ENCODE measurements at regions not wholly inside any gene's neighbourhood (a gene's known extent, or its start where the extent isn't known, plus 50 kb on each side); places are given as distances from the start of the nearest gene placed in this dataset.

DNA sequence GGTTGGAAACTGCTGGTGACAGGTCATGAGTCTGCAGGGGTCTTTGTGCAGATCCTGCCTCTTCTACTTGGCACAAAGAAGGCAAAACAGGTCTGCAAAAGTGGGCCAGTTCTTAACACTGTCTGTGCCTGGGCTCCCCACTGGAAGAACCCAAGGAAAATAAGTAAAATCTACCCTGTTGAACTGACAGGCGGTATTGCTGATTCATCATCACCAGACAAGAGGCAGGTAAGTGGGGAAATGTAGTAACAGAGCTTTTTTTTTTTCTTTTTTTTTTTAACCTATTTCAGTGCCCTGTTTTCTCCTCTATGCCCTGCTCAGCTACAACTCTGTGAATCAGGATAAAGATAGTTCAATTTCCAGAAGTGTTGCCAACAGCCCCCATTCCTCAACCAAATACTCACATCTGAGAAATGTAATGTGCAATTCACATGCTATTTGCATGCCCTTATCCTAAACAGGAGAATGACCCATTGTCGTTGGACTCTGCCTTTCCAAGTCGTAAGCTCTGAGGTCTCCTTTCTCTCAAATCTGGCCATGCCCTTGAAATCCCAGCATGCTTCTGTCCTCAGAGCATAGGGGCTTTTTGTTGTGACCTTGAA lies 237.0 kb downstream of the SOX9 start:
- Mint-ChIP-seq H3K4me3 (no peak overlapping the region), H3K9me3 (ENCODE audit: insufficient read depth) (peaks cover 4% of the 10 kb centered on the region), H3K27ac (no peak overlapping the region), H3K4me1 (ENCODE audit: low read depth) (no peaks in the 10 kb centered on the region), H3K36me3 (ENCODE audit: low read depth) (no peaks in the 10 kb centered on the region), H3K27me3 (ENCODE audit: low read depth) (no peaks in the 10 kb centered on the region)
- ATAC-seq: no peak
- POLR2A ChIA-PET: no interaction called here
- no peak for DNase-seq
- CTCF ChIA-PET: no interaction called here

DNA sequence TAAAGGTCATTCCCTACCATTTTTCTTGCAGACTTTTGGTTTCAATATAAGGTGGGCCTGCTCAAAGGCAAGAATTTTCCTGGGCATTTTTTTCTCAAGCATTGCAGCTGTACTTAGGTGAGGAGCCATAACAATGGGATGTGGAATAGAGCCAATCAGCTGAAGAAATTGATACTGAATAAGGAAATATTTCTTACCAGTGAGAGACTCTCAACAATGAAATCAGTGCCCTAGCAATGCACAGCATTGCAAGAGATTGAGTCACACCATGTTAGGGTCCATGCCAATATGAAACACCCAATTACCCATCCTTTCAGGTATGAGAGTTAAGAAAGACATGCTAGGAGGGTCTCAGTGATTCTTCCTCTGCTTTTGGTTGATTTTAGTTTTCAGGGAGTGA lies 237.6 kb downstream of the SOX9 start:
- POLR2A ChIA-PET: no interaction called here

DNA sequence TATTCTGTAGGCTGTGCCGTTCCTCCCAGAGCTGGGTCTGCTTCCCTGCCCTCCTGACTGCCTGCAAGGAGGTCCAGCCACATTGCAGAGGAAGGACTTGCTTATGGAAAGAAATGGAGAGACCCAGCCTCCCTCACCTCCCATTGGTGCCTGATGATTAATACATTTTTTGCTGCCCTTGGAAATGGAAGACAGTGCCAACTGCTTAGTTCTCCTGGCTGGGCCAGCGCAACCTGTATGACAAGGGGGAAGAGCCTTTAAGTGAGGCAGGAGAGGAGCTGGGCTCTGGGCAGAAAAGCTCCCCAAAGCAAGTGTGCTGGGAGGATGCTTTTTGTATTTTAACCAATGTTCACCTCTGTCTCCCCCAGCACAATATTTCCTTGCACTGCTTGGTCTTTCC lies 238.5 kb downstream of the SOX9 start:
- no peaks in the 10 kb centered on the region for H3K27me3 Mint-ChIP-seq (ENCODE audit: low read depth)
- CTCF ChIA-PET: no interaction called here
- POLR2A ChIA-PET: no interaction called here
- H3K27ac Mint-ChIP-seq: no peak overlapping the region
- no peak overlapping the region for H3K4me3 Mint-ChIP-seq
- H3K9me3 Mint-ChIP-seq (ENCODE audit: insufficient read depth): no peaks in the 10 kb centered on the region
- H3K4me1 Mint-ChIP-seq (ENCODE audit: low read depth): no peaks in the 10 kb centered on the region
- DNase-seq (no peak), ATAC-seq (no peak)
- H3K36me3 Mint-ChIP-seq (ENCODE audit: low read depth): no peaks in the 10 kb centered on the region

More for the DNA sequence above, 237.6 kb downstream of the SOX9 start:
- Mint-ChIP-seq H3K9me3 (ENCODE audit: insufficient read depth) (peaks cover 4% of the 10 kb centered on the region), H3K27me3 (ENCODE audit: low read depth) (no peaks in the 10 kb centered on the region), H3K4me1 (ENCODE audit: low read depth) (no peaks in the 10 kb centered on the region), H3K27ac (no peak overlapping the region), H3K4me3 (no peak overlapping the region), H3K36me3 (ENCODE audit: low read depth) (no peaks in the 10 kb centered on the region)
- no peak for ATAC-seq
- no peak for DNase-seq
- CTCF ChIA-PET: no interaction called here

DNA sequence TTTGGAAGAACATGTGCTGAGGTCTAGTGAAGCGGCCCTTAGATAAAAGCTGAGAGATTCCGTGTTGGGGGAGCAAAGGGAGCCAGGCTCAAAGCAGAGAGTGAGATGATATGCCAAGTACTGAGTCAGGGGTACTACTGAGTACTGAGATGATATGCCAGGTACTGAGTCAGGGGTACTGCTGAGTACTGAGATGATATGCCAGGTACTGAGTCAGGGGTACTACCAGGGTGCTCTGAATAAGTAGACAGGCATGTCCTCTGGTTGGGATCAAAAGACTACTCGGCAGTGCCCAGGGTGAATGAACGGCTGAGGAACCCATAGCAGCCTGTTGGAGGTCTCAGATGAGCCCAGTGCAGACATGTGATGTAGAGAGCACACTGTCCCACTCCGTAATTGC lies 239.0 kb downstream of the SOX9 start:
- Mint-ChIP-seq H3K36me3 (ENCODE audit: low read depth) (no peaks in the 10 kb centered on the region), H3K4me1 (ENCODE audit: low read depth) (no peaks in the 10 kb centered on the region), H3K27ac (no peak overlapping the region), H3K27me3 (ENCODE audit: low read depth) (no peaks in the 10 kb centered on the region), H3K9me3 (ENCODE audit: insufficient read depth) (no peaks in the 10 kb centered on the region), H3K4me3 (no peak overlapping the region)
- POLR2A ChIA-PET: no interaction called here
- no peak for DNase-seq
- CTCF ChIA-PET: no interaction called here
- no peak for ATAC-seq

DNA sequence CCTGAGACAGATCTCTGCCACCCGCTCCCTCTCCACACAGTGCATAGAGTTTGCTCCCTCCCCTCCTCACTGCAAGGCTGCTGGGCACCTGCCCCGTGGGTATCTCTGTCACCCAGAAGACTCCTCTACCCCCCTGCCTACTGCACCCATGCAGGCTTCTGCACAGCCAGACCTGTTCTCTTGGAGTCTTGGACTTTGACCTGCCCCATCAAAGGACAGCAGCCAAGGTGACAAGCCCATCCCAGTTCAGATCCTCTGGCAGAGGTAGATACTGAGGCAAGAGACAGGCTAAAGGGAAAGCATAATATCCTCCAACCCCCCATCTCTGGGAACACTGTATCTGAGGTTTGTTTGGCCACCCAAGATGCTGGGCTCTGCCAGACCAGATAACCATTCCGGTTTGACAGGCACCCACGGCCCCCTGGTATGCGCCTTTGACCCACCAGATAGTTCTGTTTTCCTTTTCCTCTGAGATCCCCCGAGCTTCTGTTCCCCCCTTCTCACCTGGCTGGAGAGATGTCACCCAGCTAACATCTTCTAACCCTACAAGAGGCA lies 239.6 kb downstream of the SOX9 start:
- Mint-ChIP-seq H3K27ac (no peak overlapping the region), H3K36me3 (ENCODE audit: low read depth) (no peaks in the 10 kb centered on the region), H3K4me3 (no peak overlapping the region), H3K9me3 (ENCODE audit: insufficient read depth) (no peaks in the 10 kb centered on the region), H3K27me3 (ENCODE audit: low read depth) (no peaks in the 10 kb centered on the region), H3K4me1 (ENCODE audit: low read depth) (no peaks in the 10 kb centered on the region)
- no peak for DNase-seq
- ChIA-PET POLR2A (no interaction called here), CTCF (no interaction called here)
- no peak for ATAC-seq

DNA sequence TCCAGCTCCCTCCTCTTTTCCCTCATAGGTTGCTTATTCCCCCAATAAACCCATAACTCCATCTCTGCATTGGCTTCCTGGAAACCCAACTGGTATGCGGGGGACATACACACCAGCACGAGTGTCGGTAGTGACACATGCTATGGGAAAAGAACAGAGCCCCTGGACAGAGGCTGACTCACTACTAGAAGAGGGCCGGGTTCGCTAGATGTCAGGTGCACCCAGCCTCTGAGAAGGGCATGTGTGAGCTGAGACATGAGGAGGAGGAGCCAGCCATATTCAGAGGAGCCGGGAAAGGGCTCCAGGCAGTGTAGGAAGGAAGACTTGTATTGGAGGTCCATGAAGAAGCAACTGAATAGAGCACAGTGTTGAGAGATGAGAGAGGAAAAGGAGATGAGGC lies 241.1 kb downstream of the SOX9 start:
- H3K27me3 Mint-ChIP-seq (ENCODE audit: low read depth): no peaks in the 10 kb centered on the region
- H3K27ac Mint-ChIP-seq: no peak overlapping the region
- POLR2A ChIA-PET: no interaction called here
- ATAC-seq (no peak), DNase-seq (no peak)
- no peak overlapping the region for H3K4me3 Mint-ChIP-seq
- H3K4me1 Mint-ChIP-seq (ENCODE audit: low read depth): no peaks in the 10 kb centered on the region
- no peaks in the 10 kb centered on the region for H3K9me3 Mint-ChIP-seq (ENCODE audit: insufficient read depth)
- CTCF ChIA-PET: no interaction called here
- no peaks in the 10 kb centered on the region for H3K36me3 Mint-ChIP-seq (ENCODE audit: low read depth)

DNA sequence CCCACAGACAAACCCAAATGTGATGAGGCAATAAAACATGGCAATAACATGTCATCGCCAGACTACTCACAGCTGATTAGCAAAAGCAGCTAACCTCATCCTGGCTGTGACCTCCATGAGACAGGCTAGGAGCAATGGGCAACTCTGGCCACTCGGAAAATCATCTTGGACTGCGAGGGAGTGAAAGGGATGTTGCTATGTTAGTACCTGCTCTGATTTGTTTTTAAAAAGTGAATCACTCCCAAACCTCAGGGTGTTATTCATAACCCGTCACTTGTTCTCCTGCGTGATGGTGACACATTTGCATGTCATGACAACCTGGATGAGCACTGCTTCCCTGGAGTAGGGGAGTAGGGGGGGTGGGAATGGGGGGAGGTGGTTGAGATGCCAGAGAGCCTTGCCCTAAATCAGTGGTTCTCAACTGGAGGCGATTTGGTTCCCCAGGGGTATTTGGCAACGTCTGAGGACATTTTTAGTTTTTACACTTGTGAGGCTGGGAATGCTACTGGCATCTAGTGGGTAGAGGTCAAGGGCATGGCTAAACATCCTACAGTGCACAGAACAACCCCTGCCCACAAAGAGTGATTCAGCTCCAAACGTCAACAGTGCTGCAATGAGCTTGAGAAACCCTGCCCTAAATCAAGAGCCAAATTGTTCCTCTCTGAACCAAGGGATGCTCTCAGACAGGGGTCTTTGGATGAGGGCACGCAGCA lies 241.7 kb downstream of the SOX9 start:
- ATAC-seq (no peak), DNase-seq (no peak)
- CTCF ChIA-PET: no interaction called here
- Mint-ChIP-seq H3K4me3 (no peak overlapping the region), H3K36me3 (ENCODE audit: low read depth) (no peaks in the 10 kb centered on the region), H3K27me3 (ENCODE audit: low read depth) (no peaks in the 10 kb centered on the region), H3K4me1 (ENCODE audit: low read depth) (no peaks in the 10 kb centered on the region), H3K27ac (no peak overlapping the region), H3K9me3 (ENCODE audit: insufficient read depth) (no peaks in the 10 kb centered on the region)
- POLR2A ChIA-PET: no interaction called here

DNA sequence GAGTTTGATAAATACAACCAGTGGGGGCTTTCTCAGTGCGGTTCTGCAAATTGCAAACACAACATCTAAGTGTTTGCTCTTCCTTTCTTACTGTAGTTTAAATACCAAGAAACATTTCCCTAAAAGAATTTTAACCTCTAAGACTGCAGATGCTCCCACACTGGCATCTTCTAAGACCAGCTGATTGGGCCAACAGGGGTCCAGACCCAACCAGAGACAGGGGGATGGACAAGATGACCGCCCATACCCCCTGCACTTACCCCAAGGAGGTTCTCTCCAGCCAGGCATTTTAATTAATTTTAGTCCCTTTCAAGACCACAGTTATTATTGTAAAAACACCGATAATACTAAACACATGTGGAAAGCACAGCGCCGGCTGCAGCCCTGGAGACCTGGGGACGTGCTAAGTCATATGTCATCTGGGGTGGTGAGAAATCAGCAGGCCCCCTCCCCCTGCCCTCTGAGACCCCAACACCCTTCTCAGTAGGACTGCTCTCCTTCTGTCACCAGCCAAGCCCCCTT lies 242.3 kb downstream of the SOX9 start:
- Mint-ChIP-seq H3K27ac (no peak overlapping the region), H3K4me3 (no peak overlapping the region), H3K9me3 (ENCODE audit: insufficient read depth) (no peaks in the 10 kb centered on the region), H3K36me3 (ENCODE audit: low read depth) (no peaks in the 10 kb centered on the region), H3K4me1 (ENCODE audit: low read depth) (no peaks in the 10 kb centered on the region), H3K27me3 (ENCODE audit: low read depth) (no peaks in the 10 kb centered on the region)
- CTCF ChIA-PET: no interaction called here
- ATAC-seq (no peak), DNase-seq (no peak)
- POLR2A ChIA-PET: no interaction called here

DNA sequence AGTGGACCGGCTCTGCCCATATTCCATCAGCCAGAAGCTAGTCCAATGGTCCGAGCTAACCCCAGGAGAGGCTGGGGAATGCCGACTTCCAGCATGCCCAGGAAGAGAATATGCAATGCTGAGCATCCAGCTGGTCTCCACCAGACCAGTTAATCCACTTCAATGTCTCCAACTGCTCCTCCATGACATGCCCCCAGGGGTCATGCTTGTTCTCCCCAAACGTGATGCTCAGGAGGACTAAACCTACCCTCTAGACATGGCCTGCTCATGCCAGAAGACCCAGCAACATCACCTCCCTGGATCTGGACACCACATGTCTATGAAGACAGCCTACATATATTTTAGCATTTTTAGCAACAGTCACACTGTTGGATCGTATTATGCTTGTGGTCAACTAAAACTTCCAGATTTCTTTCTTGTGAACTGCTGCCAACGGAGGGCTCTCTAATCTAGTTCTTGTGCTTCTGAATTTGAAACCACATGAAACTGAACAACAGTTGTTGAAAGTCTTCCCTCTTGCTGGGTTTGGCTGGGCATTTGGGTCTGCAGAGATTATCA lies 245.1 kb downstream of the SOX9 start:
- ChIA-PET CTCF (no interaction called here), POLR2A (no interaction called here)
- DNase-seq (no peak), ATAC-seq (no peak)
- Mint-ChIP-seq H3K36me3 (ENCODE audit: low read depth) (no peaks in the 10 kb centered on the region), H3K27ac (no peak overlapping the region), H3K27me3 (ENCODE audit: low read depth) (no peaks in the 10 kb centered on the region), H3K4me3 (no peak overlapping the region), H3K9me3 (ENCODE audit: insufficient read depth) (no peaks in the 10 kb centered on the region), H3K4me1 (ENCODE audit: low read depth) (no peaks in the 10 kb centered on the region)

DNA sequence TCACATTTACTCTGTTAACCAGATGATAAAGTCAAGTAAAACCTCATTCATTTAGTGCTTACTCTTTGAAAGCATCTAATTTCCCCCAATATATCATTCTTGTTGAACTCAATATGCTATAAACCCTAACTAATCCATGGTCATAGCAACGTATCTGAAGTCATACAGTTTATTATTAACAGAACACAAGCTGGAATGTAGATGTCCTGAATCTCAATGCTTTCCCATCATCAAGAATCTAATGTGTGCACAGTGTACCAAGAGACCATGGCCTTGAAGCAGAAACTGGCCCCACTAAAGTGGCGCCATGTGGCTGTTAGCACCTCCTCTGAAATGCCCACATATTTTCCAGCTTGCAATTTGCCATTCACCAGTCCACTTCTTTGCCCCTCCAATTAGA lies 245.8 kb downstream of the SOX9 start:
- no peaks in the 10 kb centered on the region for H3K4me1 Mint-ChIP-seq (ENCODE audit: low read depth)
- no peaks in the 10 kb centered on the region for H3K36me3 Mint-ChIP-seq (ENCODE audit: low read depth)
- H3K27ac Mint-ChIP-seq: no peak overlapping the region
- H3K9me3 Mint-ChIP-seq (ENCODE audit: insufficient read depth): no peaks in the 10 kb centered on the region
- ChIA-PET CTCF (no interaction called here), POLR2A (no interaction called here)
- no peaks in the 10 kb centered on the region for H3K27me3 Mint-ChIP-seq (ENCODE audit: low read depth)
- ATAC-seq (no peak), DNase-seq (no peak)
- no peak overlapping the region for H3K4me3 Mint-ChIP-seq

DNA sequence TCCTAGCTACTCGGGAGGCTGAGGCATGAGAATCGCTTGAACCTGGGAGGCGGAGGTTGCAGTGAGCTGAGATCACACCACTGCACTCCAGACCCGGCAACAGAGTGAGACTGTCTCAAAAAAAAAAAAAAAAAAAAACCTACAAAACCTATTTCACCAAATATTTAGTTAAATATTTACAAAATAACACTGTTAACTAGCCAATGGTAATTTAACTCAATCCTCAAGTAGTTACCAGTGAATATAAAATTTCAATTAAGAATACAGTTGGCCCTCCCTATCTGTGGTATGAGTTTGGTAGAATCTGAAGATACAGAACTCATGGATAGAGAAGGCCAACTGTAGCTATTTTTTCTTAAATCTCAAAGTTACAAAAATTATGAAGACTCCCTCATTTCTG lies 247.4 kb downstream of the SOX9 start:
- ATAC-seq: no peak
- Mint-ChIP-seq H3K27me3 (ENCODE audit: low read depth) (no peaks in the 10 kb centered on the region), H3K27ac (no peak overlapping the region), H3K4me3 (no peak overlapping the region), H3K4me1 (ENCODE audit: low read depth) (no peaks in the 10 kb centered on the region), H3K36me3 (ENCODE audit: low read depth) (no peaks in the 10 kb centered on the region), H3K9me3 (ENCODE audit: insufficient read depth) (no peaks in the 10 kb centered on the region)
- DNase-seq: no peak
- POLR2A ChIA-PET: interaction anchor here (0.7 kb wide), 1 partner anchor 78 kb away, joined by 4 read pairs; no protein-coding TSS in a partner anchor
- CTCF ChIA-PET: no interaction called here

DNA sequence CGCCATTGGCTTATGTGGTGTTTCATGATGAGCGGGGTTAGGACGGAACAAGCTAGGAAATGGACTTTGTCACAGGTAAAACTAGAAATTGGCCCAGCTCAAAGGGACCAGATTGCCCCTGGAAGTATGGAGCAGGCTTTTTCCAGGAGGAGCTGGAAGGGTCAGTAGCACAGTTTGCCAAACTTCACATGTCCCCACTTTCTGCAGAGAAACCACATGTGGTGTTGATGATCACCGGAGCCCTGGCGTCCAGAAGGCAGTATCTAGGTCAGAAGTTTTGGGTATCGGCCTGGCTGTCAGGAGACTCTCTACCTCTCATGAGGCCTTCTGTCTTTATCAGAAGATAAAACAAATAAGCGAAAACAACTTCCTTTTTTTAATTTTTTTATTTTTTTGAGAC lies 248.5 kb downstream of the SOX9 start:
- H3K36me3 Mint-ChIP-seq (ENCODE audit: low read depth): no peaks in the 10 kb centered on the region
- H3K27ac Mint-ChIP-seq: no peak overlapping the region
- H3K9me3 Mint-ChIP-seq (ENCODE audit: insufficient read depth): no peaks in the 10 kb centered on the region
- POLR2A ChIA-PET: no interaction called here
- DNase-seq (no peak), ATAC-seq (no peak)
- CTCF ChIA-PET: no interaction called here
- H3K27me3 Mint-ChIP-seq (ENCODE audit: low read depth): no peaks in the 10 kb centered on the region
- no peak overlapping the region for H3K4me3 Mint-ChIP-seq
- H3K4me1 Mint-ChIP-seq (ENCODE audit: low read depth): no peaks in the 10 kb centered on the region
